HEK293 (cell line): ENCODE measurements at regions not wholly inside any gene's neighbourhood (a gene's known extent, or its start where the extent isn't known, plus 50 kb on each side); places are given as distances from the start of the nearest gene placed in this dataset.
A peak's percentile ranks its signal among the peaks of the same experiment; 100 is the strongest.

Source experiments
- CTCF ChIA-PET: fragments of 350-600 bp; formaldehyde crosslinking; extraction: SDS; loops from one replicate; lab custom pipeline; 2021; ENCODE audit warnings: antibody characterized with exemption; lab: Yijun Ruan, JAX
- POLR2A ChIA-PET: fragments of 300-600 bp; formaldehyde crosslinking; extraction: SDS; loops from one replicate; lab custom pipeline; 2020; ENCODE audit warnings: antibody characterized with exemption, inconsistent platforms; lab: Yijun Ruan, JAX
- H3K27ac ChIP-seq: fragments of 200-500 bp; sonication (Bioruptor generic); 2 replicates; pipeline ENCODE4 v1.5.1; 2014; ENCODE audit warnings: low read depth, low read length, control low read depth, inconsistent platforms; ENCODE audit errors: extremely low read depth
- H3K36me3 ChIP-seq, 2 experiments: fragments of 200-500 bp in 1 of 2; sonication (Bioruptor generic) in 1 of 2; 1 replicate in 1 of 2; 2 replicates in 1 of 2; pipeline ENCODE4 v1.5.1; 2014 to 2017; ENCODE audit warnings: inconsistent platforms in 2 of 2, low read length in 2 of 2; ENCODE audit not compliant: control insufficient read depth in 2 of 2, insufficient read depth in 1 of 2
- H3K4me1 ChIP-seq: fragments of 200-500 bp; sonication (Bioruptor generic); 2 replicates; pipeline ENCODE4 v1.5.1; 2014; ENCODE audit warnings: mild to moderate bottlenecking, low read length, inconsistent platforms; ENCODE audit not compliant: control insufficient read depth, insufficient read depth
- H3K4me3 ChIP-seq: 2 replicates; pipeline ENCODE4 v1.5.1; 2011; ENCODE audit warnings: low read depth, mild to moderate bottlenecking, control low read depth, low read length, moderate library complexity
- H3K9me3 ChIP-seq: fragments of 200-500 bp; sonication (Bioruptor generic); 2 replicates; pipeline ENCODE4 v1.5.1; 2014; ENCODE audit warnings: low read depth, low read length, inconsistent platforms; ENCODE audit not compliant: control insufficient read depth, insufficient read depth
- MYNN ChIP-seq: fragments of 450-650 bp; formaldehyde crosslinking; IDR thresholded peaks from 2 replicates; pipeline ENCODE4 v1.5.1; 2016; ENCODE audit warnings: missing biosample characterization, missing genetic modification characterization, borderline replicate concordance
- OSR2 ChIP-seq: fragments of 450-650 bp; formaldehyde crosslinking; IDR thresholded peaks from 2 replicates; pipeline ENCODE4 v1.5.1; 2016; ENCODE audit warnings: missing biosample characterization, missing genetic modification characterization
- SETDB1 ChIP-seq: IDR thresholded peaks from one replicate; pipeline ENCODE4 v1.6.1; 2017; ENCODE audit warnings: mild to moderate bottlenecking, low read length, moderate library complexity, mixed read lengths; ENCODE audit not compliant: insufficient read length
- YY2 ChIP-seq: fragments of 450-650 bp; formaldehyde crosslinking; IDR thresholded peaks from 2 replicates; pipeline ENCODE4 v1.5.1; 2016; ENCODE audit warnings: missing biosample characterization, missing genetic modification characterization
- ZNF138 ChIP-seq: fragments of 450-650 bp; formaldehyde crosslinking; IDR thresholded peaks from 2 replicates; pipeline ENCODE4 v1.5.1; 2016; ENCODE audit warnings: missing biosample characterization, missing genetic modification characterization, borderline replicate concordance
- ZNF211 ChIP-seq: fragments of 450-650 bp; formaldehyde crosslinking; IDR thresholded peaks from 2 replicates; pipeline ENCODE4 v1.5.1; 2016; ENCODE audit warnings: low read depth, missing biosample characterization, missing genetic modification characterization
- ZNF311 ChIP-seq: fragments of 450-650 bp; formaldehyde crosslinking; IDR thresholded peaks from 2 replicates; pipeline ENCODE4 v1.5.1; 2017; ENCODE audit warnings: missing biosample characterization, missing genetic modification characterization, borderline replicate concordance
- ZNF324 ChIP-seq: fragments of 450-650 bp; formaldehyde crosslinking; IDR thresholded peaks from 2 replicates; pipeline ENCODE4 v1.5.1; 2016; ENCODE audit warnings: missing biosample characterization, missing genetic modification characterization
- ZNF354C ChIP-seq: fragments of 450-650 bp; formaldehyde crosslinking; IDR thresholded peaks from 2 replicates; pipeline ENCODE4 v1.5.1; 2016; ENCODE audit warnings: missing biosample characterization, missing genetic modification characterization, low read depth, borderline replicate concordance
- ZNF423 ChIP-seq: fragments of 450-650 bp; formaldehyde crosslinking; IDR thresholded peaks from 2 replicates; pipeline ENCODE4 v1.5.1; 2016; ENCODE audit warnings: missing biosample characterization, missing genetic modification characterization
- ZNF510 ChIP-seq: fragments of 450-650 bp; formaldehyde crosslinking; IDR thresholded peaks from 2 replicates; pipeline ENCODE4 v1.5.1; 2018; ENCODE audit warnings: mild to moderate bottlenecking, missing genetic modification characterization, missing biosample characterization; ENCODE audit not compliant: insufficient replicate concordance
- ZNF529 ChIP-seq: fragments of 450-650 bp; formaldehyde crosslinking; IDR thresholded peaks from 2 replicates; pipeline ENCODE4 v1.5.1; 2017; ENCODE audit warnings: missing genetic modification characterization, missing biosample characterization; ENCODE audit not compliant: insufficient replicate concordance
- ZNF623 ChIP-seq: fragments of 450-650 bp; formaldehyde crosslinking; IDR thresholded peaks from 2 replicates; pipeline ENCODE4 v1.5.1; 2016; ENCODE audit warnings: missing biosample characterization, missing genetic modification characterization
- ZNF785 ChIP-seq: fragments of 450-650 bp; formaldehyde crosslinking; IDR thresholded peaks from 2 replicates; pipeline ENCODE4 v1.5.1; 2016; ENCODE audit warnings: missing biosample characterization, missing genetic modification characterization
- ZNF843 ChIP-seq: fragments of 450-650 bp; formaldehyde crosslinking; IDR thresholded peaks from 2 replicates; pipeline ENCODE4 v1.5.1; 2016; ENCODE audit warnings: missing biosample characterization, missing genetic modification characterization
- ZSCAN4 ChIP-seq: fragments of 450-650 bp; formaldehyde crosslinking; IDR thresholded peaks from 2 replicates; pipeline ENCODE4 v1.5.1; 2017; ENCODE audit warnings: missing biosample characterization, missing genetic modification characterization
- TF ChIP-seq, protein P1 (sequence below): sonication (generic); formaldehyde crosslinking; IDR thresholded peaks from 2 replicates; pipeline ENCODE4 v1.8.1; 2022; ENCODE audit warnings: mild to moderate bottlenecking, moderate library complexity, missing genetic modification reagents

GRCh38 chr14:54106661-54107377 is 150.2 kb upstream of the BMP4 start:
- no peak overlapping the region for H3K4me3 ChIP-seq
- H3K4me1 ChIP-seq: no peaks in the 10 kb centered on the region
- TF ChIP-seq OSR2 (no peak), ZNF423 (tag by site-specific recombination) (no peak), YY2 (tag by site-specific recombination) (no peak), ZNF785 (no peak), ZSCAN4 (peak; percentile 89)
- TF ChIP-seq, protein P1, sequence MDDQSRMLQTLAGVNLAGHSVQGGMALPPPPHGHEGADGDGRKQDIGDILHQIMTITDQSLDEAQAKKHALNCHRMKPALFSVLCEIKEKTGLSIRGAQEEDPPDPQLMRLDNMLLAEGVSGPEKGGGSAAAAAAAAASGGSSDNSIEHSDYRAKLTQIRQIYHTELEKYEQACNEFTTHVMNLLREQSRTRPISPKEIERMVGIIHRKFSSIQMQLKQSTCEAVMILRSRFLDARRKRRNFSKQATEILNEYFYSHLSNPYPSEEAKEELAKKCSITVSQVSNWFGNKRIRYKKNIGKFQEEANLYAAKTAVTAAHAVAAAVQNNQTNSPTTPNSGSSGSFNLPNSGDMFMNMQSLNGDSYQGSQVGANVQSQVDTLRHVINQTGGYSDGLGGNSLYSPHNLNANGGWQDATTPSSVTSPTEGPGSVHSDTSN (CRISPR knock-in tag): no peak
- ChIA-PET POLR2A (no interaction called here), CTCF (no interaction called here)
- no peak overlapping the region for H3K27ac ChIP-seq
- H3K36me3 ChIP-seq: no peaks in the 10 kb centered on the region
- H3K9me3 ChIP-seq: no peaks in the 10 kb centered on the region

- POLR2A ChIA-PET: no interaction called here
- H3K9me3 ChIP-seq: no peaks in the 10 kb centered on the region
- TF ChIP-seq ZNF311 (tag by site-specific recombination) (no peak), ZNF623 (tag by site-specific recombination) (no peak), ZNF354C (tag by site-specific recombination) (no peak), ZNF843 (tag by site-specific recombination) (no peak), ZNF785 (no peak), ZNF529 (tag by site-specific recombination) (no peak), ZNF324 (tag by site-specific recombination) (no peak), ZNF138 (no peak), ZNF211 (no peak), SETDB1 (no peak)
- TF ChIP-seq, all 188 proteins: peak for 0
- H3K4me3 ChIP-seq: no peak overlapping the region
- no peaks in the 10 kb centered on the region for H3K36me3 ChIP-seq
- no peak overlapping the region for H3K27ac ChIP-seq
- CTCF ChIA-PET: no interaction called here
- no peaks in the 10 kb centered on the region for H3K4me1 ChIP-seq
Measured at GRCh38 chr14:54108481-54109471, 152.2 kb upstream of the BMP4 start.

DNA sequence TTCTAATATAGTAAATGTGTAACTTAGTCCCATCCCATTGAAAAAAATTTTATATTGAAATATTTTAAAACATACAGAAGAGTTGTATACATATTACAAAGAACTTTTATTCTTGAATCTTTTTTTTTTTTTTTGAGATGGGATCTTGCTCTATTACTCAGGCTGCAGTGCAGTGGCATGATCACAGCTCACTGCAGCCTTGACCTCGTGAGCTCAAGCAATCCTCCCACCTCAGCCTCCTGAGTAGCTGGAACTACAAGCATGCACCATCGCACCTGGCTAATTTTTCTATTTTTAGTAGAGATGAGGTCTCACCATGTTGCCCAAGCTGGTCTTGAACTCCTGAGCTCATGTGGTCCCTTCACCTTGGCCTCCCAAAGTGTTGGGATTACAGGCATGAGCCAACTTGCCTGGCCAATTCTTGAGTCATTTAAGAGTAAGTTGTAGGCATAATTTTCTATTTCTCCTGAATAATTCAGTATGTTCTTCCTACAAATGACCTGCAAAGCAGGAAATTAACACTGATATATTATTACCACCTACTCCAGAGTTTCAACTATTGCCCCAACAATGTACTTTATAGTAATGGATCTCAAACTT is 153.0 kb upstream of the BMP4 start:
- Histone ChIP-seq H3K36me3 (no peaks in the 10 kb centered on the region), H3K4me1 (no peaks in the 10 kb centered on the region), H3K27ac (no peak overlapping the region)
- CTCF ChIA-PET: no interaction called here
- no peak for TF ChIP-seq MYNN
- no peak for TF ChIP-seq ZNF510 (tag by site-specific recombination)
- TF ChIP-seq, all 188 proteins: peak for 0
- Histone ChIP-seq H3K9me3 (no peaks in the 10 kb centered on the region), H3K4me3 (no peak overlapping the region)
- POLR2A ChIA-PET: no interaction called here
